HG03039 (cell line): ENCODE measurements at regions not wholly inside any gene's neighbourhood (a gene's known extent, or its start where the extent isn't known, plus 50 kb on each side); places are given as distances from the start of the nearest gene placed in this dataset.
"Not testable (repeated sequence)": the region's sequence is repeated elsewhere in the genome, so short reads cannot be mapped to it uniquely, and the experiment has no call there.

ENCODE experiments used
- ATAC-seq: cut with Tn5 transposase; IDR thresholded peaks from one replicate; pipeline ENCODE4 v1.9.1; 2021; ENCODE audit warnings: mild to moderate bottlenecking, moderate library complexity; ENCODE audit not compliant: unreplicated experiment

DNA sequence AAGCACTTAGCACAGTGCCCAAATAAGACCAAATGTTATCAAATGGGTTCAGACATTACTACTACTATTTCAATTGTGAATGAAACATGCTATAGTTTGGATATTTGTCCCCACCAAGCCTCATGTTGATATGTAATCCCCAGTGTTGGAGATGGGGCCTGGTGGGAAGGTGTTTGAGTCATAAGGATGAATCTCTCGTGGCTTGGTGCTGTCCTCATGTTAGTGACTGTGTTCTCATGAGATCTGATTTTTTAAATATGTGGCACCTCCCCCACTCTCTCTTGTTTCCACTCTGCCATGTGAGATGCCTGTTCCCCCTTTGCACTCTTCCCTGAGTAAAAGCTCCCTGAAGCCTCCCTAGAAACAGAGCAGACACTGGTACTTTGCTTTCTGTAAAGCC is 148.7 kb upstream of the TGFBR2 start:
- ATAC-seq = no peak

DNA sequence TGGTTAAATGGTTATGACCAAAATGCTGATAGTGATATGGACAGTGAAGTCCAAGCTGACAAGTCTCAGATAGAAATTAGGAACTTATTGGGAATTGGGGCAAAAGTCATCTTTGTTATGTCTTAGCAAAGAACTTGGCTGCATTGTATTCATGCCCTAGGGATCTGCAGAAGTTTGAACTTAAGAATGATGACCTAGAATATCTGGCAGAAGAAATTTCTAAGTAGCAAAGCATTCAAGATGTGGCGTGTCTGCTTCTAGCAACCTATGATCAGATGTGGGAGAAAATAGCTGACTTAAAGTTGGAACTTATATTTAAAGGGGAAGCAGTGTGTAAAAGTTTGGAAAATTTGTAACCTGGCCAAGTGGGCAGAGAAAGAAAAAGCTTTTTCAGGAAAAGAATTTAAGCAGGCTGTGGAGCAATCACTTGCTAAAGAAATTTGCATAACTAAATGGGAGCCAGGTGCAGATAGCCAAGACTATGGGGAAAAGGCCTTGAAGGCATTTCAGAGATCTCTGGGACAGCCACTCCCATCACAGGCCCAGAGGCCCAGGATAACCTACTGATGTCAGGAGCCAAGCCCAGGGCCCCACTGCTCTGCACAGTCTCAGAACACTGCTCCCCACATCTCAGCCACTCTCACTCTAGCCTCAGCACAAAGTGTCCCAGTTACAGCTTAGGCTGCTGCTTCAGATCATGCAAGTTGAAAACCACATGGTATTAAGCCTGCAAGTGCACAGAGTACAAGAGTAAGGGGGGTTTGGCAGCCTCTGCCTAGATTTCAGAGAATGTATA is 147.8 kb upstream of the TGFBR2 start:
- no peak for ATAC-seq

DNA sequence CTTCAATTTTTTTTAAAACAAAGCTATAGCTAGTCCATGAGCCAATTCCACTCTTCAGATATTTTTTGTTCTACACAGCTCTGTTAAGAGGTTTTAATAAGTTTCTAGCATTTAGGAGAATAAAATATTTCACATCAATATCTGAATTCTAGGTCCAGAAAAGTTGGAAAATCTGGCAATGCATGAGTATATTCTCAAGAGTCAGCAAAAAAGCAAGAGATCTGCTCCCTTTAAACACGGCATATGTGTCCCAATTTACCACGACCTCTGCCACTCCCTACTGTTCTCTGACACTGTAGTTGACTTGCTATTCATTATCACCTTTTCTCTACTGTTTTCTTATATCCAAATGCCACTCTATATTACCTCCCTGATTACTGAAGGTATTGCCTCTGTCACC is 145.1 kb upstream of the TGFBR2 start:
- no peak for ATAC-seq

DNA sequence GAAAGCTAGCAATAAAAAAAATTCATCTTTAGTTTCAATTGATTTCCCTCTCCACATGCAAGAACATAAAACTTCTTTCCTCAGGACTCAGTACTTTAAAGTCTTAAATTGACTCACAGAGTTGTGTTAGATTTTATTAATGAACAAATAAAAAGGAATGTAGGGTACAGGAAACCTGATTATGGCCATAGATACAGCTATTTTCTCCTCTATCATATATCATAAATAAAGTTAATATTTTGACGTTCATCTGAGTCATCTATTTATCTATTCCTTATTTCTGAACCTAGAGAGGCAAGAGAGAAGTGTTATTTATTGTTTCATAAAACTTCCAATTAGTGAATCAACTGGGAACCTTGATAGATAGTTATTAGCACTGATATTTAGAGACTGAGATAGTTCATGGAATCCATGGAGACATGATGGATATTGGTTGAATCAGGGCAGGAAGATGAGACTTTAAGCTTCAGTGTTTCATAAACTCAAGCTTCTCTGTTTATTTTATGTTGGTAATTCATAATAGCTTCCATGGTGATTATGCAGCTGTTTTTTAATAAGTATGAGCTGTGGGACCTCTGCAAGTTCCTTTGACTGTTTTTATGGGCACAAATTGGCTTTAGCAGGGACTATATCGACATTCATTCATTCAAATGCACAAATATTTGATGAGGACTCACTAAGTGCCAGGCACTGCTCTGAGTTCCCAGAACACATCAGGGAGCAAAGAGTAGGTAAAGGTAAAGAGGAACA is 143.5 kb upstream of the TGFBR2 start:
- no peak for ATAC-seq

DNA sequence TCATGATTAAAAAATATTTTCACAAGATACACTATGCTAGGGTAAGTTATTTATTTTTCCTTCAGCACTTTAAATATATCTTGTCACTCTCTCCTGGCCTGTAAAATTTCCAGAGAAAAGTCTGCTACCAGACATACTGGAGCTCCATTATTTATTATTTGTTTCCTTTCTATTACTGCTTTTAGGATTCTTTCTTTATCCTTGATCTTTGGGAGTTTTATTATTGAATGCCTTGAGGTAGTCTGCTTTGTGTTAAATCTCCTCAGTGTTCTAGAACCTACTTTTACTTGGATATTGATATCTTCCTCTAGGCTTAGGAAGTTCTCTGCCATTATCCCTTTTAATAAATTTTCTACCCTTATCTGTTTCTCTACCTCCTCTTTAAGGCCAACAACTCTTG is 142.0 kb upstream of the TGFBR2 start:
- ATAC-seq = no peak

DNA sequence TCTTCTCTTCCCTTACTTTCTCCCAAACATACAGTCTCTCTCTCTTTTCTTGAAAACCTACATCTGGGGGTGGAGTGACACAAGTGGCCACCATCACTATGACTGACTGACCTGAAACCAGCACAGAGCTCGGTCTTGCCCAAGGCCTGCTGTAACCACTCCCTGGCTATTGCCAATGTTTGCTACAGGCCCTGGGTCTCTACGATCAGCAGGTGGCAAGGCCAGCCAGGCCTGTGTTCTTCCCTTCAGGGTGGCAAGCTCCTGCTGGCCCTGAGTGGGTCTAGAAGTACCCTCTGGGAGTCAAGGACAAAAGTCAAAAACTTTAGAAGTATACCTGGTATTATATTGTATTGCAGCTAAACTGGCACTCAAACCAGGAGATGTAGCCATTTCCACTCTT is 140.9 kb upstream of the TGFBR2 start:
- ATAC-seq = no peak

DNA sequence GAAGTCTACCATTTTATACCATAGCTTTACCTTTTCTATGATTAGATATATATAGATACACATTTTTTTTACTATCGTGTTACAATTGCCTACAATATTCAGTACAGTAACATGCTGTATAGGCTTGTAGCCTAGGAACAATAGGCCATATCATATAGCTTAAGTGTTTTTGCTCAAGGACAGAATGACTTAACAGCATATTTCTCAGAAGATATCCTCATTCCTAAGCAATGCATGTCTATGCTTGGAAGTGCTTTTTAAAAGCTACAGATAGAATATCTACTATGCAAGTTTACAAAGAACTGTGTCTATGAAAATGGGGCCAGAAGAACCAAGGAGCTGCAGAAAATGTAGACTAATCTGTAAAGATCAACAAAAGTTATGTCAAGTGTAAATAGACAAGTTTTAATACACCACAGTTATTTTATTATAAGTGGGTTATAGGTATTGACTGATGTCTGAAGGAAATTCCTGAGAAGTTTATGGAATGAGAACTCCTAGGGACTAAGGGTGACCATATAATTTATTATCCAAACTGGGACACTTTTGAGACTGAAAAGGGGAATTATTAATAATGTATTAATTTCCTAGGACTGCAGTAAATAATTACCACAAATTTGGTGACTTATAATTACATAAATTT is 138.7 kb upstream of the TGFBR2 start:
- ATAC-seq = no peak

DNA sequence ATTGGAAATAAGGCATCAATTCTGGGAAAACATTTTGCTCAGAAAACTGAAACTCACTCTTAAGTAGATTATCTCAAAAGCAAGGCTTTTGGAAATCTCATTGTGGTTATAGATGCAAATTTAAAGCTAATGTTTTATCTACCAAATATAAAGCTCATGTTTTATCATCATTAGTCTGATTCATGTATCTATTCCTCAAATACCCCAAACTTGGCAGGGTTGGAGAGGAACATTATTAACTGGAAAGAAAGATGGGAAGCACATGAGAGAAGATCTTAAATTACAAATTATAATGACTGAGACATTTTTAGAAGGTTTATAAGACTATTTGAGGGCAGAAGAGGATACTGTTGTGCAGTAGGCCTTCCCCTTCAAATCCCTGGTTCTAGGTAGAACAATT is 137.3 kb upstream of the TGFBR2 start:
- no peak for ATAC-seq

DNA sequence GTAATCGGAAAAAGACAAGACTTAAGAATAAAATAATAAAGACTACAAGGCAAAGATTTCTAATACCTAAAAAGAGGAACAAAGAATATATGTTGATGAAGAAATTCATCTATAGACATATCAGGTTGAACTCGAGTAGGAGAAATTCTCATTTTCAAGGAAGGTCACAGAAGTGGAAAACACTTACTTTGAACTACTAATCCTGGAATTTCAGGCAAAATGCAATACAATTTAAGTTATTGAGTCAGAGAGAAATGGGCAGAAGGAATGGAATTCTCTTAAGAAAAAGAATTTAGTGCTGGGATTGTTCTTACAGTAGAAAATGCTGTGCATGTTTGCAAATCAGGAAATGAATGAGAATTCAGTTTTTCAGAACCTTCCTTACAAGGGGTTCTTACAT is 135.9 kb upstream of the TGFBR2 start:
- no peak for ATAC-seq

DNA sequence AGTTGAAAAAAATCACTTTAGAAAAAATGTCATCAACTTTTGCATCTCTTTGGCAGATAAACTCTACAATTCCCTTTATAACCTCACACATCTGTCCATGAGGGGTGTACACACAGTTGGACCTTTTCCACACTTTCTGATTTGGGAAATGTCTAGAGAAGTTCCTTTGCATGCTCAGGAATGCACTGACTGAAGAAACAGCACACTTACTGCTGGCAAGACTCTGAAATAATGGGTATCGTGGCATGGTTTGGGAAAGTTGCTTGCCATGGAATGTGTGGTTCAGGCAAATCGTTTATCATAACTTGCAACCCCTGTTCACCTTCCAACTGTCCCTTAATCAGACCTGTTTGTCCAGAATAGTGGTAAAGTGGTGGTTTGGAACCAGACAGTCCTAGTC is 135.3 kb upstream of the TGFBR2 start:
- ATAC-seq = no peak

DNA sequence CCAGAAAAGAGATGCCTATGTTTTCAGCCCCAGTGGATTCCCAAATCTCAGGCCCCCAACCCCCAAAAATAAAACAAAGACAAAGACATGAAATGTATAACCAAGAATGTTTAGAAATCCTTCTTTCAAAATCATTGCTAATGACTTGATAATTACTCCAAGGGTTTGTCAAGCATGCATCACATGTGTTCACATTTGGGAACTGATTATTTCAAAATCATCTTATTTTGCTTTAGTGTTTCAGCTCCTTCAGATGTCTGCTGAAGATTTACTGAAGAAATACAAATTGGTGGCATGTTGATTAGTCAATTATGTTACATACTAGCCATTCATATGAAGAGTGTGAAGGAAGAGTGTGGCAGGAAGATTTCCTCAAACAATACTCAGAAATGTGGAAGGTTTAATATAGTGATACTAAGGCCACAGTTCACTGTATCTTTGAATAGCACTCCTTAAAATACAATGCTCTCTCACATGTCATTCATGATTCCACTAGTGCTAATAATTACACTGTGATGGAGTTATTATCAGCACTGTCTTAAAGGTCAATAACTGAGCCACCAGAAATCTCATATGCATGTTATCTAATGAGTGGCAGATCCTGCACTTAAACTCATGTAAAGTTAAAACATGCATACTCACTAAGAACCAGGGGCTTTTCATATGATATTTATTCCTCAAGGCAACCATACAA is 134.5 kb upstream of the TGFBR2 start:
- no peak for ATAC-seq

DNA sequence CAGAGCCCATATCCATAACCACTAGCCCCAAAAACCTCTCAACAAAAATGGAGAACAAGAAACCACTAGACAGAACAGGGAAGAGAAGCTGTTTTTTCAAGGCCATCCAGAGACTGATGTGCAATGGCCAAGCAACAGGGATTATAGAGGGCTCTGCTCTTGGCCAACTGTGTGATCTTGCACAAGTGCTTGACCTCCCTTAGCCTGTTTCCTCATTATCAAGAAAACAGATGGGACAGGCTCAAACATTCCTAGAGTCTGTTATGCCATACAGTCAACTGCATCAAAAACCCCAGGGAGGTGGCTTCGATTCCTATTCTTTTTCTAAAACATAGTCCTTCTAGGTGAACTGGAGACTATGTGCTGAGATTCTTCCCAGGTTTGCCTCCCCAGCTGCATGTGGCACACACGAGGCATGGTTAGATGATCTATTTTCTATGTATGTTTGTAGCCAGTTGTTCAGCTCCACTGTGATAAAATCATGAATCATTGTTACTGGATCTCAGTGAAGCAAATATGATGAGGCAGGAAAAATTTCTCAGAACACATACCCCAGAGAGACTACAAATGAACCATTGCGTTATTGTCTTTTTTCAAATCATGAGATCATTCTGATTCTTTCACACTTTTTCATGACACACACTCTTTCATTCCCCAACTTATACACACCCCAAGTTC is 132.9 kb upstream of the TGFBR2 start:
- ATAC-seq = no peak

DNA sequence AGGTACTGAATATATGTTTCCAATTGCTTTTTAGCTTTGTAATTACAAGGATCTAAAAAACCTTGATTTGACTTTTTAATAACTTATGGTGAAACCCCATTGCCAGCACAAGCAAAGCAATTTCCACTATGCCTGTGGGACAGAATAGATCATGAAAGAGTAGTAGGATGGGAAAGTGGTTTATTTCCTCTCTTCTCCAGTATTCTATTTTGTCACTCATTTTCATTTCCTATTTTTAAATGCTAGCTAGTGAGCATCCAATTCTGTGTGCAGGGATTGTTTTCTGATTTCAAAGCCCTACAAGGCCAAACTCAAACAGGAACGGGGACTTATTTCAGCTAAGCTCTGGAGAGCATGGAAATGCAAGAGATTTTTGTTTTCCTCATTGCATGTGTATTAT is 132.0 kb upstream of the TGFBR2 start:
- no peak for ATAC-seq

DNA sequence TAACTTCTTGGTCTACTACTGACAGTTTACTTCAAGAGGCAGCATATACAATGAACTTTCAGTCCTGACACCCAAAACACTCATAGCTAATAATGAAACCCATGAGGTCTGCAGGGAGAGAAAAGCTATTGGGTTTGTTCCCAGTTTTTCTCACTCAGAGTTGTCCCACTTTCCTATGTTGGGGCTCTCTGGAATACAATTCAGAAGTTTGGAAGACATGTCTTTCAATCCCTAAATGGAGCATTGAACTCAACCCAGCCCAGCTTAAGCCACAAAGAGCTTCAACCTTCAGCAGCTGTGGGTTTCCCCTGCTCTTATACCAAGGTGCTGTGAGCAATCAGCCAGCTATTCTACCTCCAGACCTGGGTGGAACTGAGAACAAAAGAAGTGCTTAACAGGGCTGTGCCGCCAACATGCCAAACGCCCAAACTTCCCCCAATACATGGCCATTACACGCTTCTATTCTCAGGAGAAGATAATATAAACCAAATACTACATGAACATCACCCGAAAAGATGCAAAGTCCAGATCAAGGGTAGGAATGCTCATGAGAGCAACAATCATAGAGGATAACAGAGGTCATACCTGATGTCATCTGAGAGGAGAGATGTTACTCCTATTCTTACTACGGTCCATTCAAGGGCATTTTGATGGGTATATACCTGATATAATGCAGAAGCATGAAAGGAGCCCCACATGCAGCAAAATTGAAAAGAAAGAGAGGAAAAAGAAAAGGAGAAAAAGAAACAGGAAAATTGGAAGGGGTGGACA is 131.2 kb upstream of the TGFBR2 start:
- ATAC-seq = peak; percentile 94

DNA sequence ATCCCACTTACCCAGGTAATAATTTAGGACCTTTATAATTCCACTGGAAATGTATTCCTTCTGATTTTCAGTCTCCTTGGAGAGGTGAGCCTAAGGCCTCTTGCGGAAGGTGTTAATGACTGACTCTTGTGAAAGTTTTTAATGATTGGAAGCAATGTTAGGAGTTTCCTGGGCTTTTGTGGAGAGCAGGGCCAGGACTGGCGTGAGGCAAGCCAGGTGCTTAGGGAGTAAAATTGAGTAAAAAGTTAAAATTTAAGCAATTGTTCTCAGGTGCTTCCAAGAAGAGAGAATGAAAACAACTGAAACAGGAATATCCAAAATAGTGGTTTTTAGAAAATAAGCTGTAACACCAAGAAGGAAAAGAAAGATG is 130.6 kb upstream of the TGFBR2 start:
- ATAC-seq = no peak

DNA sequence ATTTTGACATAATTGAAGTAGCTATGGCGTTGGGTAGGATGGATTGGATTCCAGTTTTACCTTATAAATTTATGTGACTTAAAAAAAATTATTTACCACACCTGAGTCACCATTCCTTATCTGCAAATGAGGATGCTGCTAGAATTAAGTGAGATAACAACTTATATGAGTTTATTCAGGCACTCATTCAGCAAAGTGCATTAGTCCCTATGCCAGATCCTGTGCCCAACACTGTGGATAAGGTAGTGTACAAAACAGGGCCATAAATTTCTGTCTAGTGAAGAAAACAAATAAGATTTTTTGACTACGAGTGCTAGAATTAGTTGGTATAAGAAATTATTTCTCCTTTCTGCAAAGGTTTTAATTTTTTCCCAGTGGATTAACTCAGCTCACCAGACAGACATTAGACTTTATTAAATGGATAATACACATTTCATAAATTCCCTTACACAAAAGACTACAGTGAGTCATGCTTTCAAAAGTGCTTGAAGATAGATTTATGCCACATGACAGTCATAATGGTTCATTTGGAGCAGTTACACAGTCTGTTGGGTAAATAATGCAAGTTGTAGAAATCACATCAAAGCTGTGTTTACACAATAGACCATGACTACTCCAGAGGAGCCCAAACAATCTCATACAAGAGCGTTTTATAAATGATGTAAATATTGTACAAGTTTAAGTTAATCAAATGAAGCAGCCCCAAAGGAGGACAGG is 129.9 kb upstream of the TGFBR2 start:
- no peak for ATAC-seq

DNA sequence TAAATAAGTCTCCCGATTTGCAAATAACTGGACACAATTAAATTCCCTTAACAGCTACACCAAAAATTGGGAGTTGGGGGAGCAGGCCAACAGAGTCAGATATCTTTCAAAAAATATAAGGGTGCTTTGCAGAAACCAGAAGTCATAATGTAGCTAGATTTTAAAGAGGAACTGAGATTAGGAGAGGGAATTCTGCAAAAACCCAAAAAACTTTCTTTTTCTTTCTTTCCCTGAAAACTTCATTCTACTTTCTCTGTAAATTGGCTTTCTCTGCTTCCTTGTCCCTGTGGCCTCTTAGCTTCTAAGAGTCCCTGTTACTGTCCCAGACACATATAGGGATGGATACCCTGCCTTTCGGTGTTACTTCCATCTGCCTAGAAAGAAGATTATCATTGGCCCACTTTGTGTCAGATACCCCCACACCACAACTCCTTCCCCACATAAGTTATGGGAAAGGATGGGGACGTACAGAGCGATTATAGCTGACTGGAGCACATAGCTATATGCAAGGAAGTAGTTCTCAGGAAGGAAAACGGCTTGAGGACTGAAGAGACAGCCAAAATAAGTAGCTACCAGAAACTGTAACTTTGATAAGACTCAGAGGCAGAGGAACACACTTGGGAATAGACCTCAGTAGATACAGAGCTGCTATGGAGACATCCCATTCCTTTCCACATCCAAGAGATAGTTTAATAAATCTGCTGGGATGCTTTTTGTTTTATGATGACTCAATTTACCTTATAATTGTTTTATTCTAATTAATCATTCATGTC is 129.1 kb upstream of the TGFBR2 start:
- ATAC-seq = no peak

DNA sequence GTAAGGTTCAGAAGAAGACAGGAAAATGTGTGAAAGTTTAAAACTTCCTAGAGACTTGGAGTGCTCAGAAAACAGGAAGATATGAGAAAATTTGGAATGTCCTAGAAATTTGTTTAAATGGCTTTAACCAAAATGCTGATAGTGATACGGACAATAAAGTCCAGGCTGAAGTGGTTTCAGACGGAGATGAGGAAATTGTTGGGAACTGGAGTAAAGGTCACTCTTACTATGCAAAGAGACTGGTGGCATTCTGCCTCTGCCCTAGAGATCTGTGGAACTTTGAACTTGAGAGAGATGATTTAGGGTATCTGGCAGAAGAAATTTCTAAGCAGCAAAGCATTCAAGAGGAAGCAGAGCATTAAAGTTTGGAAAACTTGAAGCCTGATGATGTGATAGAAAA is 126.7 kb upstream of the TGFBR2 start:
- not testable (repeated sequence) for ATAC-seq

DNA sequence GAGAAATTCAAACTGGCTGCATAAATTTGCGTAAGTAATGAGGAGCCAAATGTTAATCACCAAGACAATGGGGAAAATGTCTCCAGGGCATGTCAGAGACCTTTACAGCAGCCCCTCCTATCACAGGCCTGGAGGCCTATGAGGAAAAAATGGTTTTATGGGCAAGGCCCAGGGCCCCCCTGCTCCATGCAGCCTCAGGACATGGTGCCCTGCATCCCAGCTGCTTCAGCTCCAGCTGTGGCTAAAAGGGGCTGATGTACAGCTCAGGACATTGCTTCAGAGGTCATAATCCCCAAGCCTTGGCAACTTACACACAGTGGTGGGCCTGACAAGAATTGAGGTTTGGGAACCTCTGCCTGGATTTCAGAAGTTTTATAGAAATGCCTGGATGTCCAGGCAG is 126.2 kb upstream of the TGFBR2 start:
- ATAC-seq = not testable (repeated sequence)
